Glutamatergic neuron (in vitro differentiated cells): ENCODE measurements at regions not wholly inside any gene's neighbourhood (a gene's known extent, or its start where the extent isn't known, plus 50 kb on each side); places are given as distances from the start of the nearest gene placed in this dataset.

Source experiments
- DNase-seq: peaks from one replicate; pipeline ENCODE4 v3.0.0; 2022
- H3K27ac Mint-ChIP-seq: one replicate; pipeline ENCODE4 v1.8.0; 2020; ENCODE audit warnings: mild to moderate bottlenecking, mixed read lengths, inconsistent platforms; ENCODE audit not compliant: unreplicated experiment
- H3K27me3 Mint-ChIP-seq: one replicate; pipeline ENCODE4 v1.8.0; 2020; ENCODE audit warnings: mild to moderate bottlenecking, moderate library complexity, mixed read lengths, inconsistent platforms; ENCODE audit not compliant: unreplicated experiment
- H3K36me3 Mint-ChIP-seq: one replicate; pipeline ENCODE4 v1.8.0; 2020; ENCODE audit warnings: mild to moderate bottlenecking, mixed read lengths, inconsistent platforms; ENCODE audit not compliant: unreplicated experiment
- H3K4me1 Mint-ChIP-seq: one replicate; pipeline ENCODE4 v1.8.0; 2020; ENCODE audit warnings: mild to moderate bottlenecking, low read depth, mixed read lengths, inconsistent platforms; ENCODE audit not compliant: unreplicated experiment
- H3K4me3 Mint-ChIP-seq: one replicate; pipeline ENCODE4 v1.8.0; 2020; ENCODE audit warnings: mild to moderate bottlenecking, mixed read lengths, inconsistent platforms; ENCODE audit not compliant: unreplicated experiment
- H3K9me3 Mint-ChIP-seq: one replicate; pipeline ENCODE4 v1.8.0; 2020; ENCODE audit warnings: mild to moderate bottlenecking, moderate library complexity, mixed read lengths, inconsistent platforms; ENCODE audit not compliant: unreplicated experiment
- CTCF ChIP-seq: fragments of 200-600 bp; sonication (generic); IDR thresholded peaks from one replicate; pipeline ENCODE4 v1.5.0; 2021; ENCODE audit not compliant: partially characterized antibody, unreplicated experiment

GRCh38 chr1:190908246-190908645 lies 430.6 kb upstream of the BRINP3 start:
- no peak for DNase-seq
- Mint-ChIP-seq H3K27ac (no peak overlapping the region), H3K4me1 (no peaks in the 10 kb centered on the region), H3K36me3 (no peaks in the 10 kb centered on the region), H3K27me3 (no peaks in the 10 kb centered on the region), H3K4me3 (no peak overlapping the region), H3K9me3 (no peaks in the 10 kb centered on the region)
- no peak for TF ChIP-seq CTCF

DNA sequence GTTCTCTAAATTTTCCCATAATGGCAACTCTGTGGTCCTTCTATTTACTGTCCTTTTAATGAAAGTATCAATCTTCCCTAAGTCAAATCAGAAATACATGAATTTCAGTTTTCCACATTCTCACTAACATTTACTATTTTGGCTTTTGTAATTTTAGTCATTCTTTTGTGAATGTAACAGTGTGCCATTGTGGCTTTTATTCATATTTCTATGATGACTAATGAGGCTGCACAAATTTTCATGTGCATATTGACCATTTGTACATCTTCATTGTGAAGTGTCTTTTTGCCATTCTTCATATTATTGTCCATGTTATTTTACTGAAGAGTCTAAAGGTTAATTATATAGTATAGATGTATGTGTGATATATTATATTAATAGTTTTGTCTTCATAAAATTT lies 431.0 kb upstream of the BRINP3 start:
- no peaks in the 10 kb centered on the region for H3K27me3 Mint-ChIP-seq
- no peaks in the 10 kb centered on the region for H3K36me3 Mint-ChIP-seq
- DNase-seq: no peak
- H3K27ac Mint-ChIP-seq: no peak overlapping the region
- H3K4me3 Mint-ChIP-seq: no peak overlapping the region
- H3K4me1 Mint-ChIP-seq: no peaks in the 10 kb centered on the region
- TF ChIP-seq CTCF: no peak
- H3K9me3 Mint-ChIP-seq: no peaks in the 10 kb centered on the region

GRCh38 chr1:190935925-190936324 lies 458.3 kb upstream of the BRINP3 start:
- DNase-seq: no peak
- Mint-ChIP-seq H3K9me3 (no peaks in the 10 kb centered on the region), H3K27ac (no peak overlapping the region), H3K4me3 (no peak overlapping the region), H3K36me3 (no peaks in the 10 kb centered on the region), H3K4me1 (no peaks in the 10 kb centered on the region), H3K27me3 (no peaks in the 10 kb centered on the region)
- no peak for TF ChIP-seq CTCF

- Mint-ChIP-seq H3K9me3 (no peaks in the 10 kb centered on the region), H3K27ac (no peak overlapping the region), H3K4me1 (no peaks in the 10 kb centered on the region), H3K4me3 (no peak overlapping the region), H3K27me3 (no peaks in the 10 kb centered on the region), H3K36me3 (no peaks in the 10 kb centered on the region)
- no peak for TF ChIP-seq CTCF
- DNase-seq: no peak
Measured at GRCh38 chr1:190936337-190936736, 458.7 kb upstream of the BRINP3 start.

GRCh38 chr1:190940951-190941350 lies 463.3 kb upstream of the BRINP3 start:
- H3K27ac Mint-ChIP-seq: no peak overlapping the region
- TF ChIP-seq CTCF: no peak

More at GRCh38 chr1:190940951-190941350, 463.3 kb upstream of the BRINP3 start:
- no peak for DNase-seq
- Mint-ChIP-seq H3K4me1 (no peaks in the 10 kb centered on the region), H3K27me3 (no peaks in the 10 kb centered on the region), H3K9me3 (no peaks in the 10 kb centered on the region), H3K4me3 (no peak overlapping the region), H3K36me3 (no peaks in the 10 kb centered on the region)
